GM12878 (cell line): ENCODE measurements at regions not wholly inside any gene's neighbourhood (a gene's known extent, or its start where the extent isn't known, plus 50 kb on each side); places are given as distances from the start of the nearest gene placed in this dataset.

Experiments used
- ATAC-seq: fragments of 200-7000 bp; cut with Tn5 transposase; 3 replicates; pipeline ENCODE4 v1.9.1; 2020; ENCODE audit warnings: mild to moderate bottlenecking, moderate library complexity
- BruUV-seq: library from RNA; stranded (reverse); fragments of 400-500 nt; replicated peaks from 2 replicates; lab custom pipeline; 2021; lab: Mats Ljungman, UMichigan
- CTCF ChIA-PET: fragments of 300-600 bp; sonication (Branson Sonifier 250); formaldehyde crosslinking; extraction: SDS; loops from one replicate; lab custom pipeline; 2021; ENCODE audit warnings: inconsistent platforms; lab: Yijun Ruan, JAX
- POLR2A ChIA-PET: fragments of 350-600 bp; formaldehyde crosslinking; extraction: SDS; loops from one replicate; lab custom pipeline; 2021; ENCODE audit warnings: inconsistent platforms; lab: Charles Lee
- RAD21 ChIA-PET: fragments of 300-600 bp; sonication (Branson Sonifier 250); formaldehyde crosslinking; loops from one replicate; lab custom pipeline; 2023; ENCODE audit warnings: antibody characterized with exemption; ENCODE audit not compliant: unreplicated experiment; lab: Charles Lee
- SMC1A ChIA-PET: fragments of 300-600 bp; sonication (Branson Sonifier 250); formaldehyde crosslinking; loops from one replicate; lab custom pipeline; 2023; ENCODE audit not compliant: unreplicated experiment, uncharacterized antibody; lab: Charles Lee
- DNase-seq: peaks from one replicate; pipeline ENCODE4 v3.0.0-alpha.2; 2011; ENCODE audit warnings: low read depth, low spot score
- FAIRE-seq: peaks from 3 replicates; lab custom pipeline; 2011; peaks lifted over from hg19 to GRCh38; lab: Jason Lieb, UNC
- H2AFZ ChIP-seq: 2 replicates; pipeline ENCODE4 v1.6.0; 2011; ENCODE audit warnings: low read depth, low read length, control low read depth; ENCODE audit not compliant: control insufficient read depth
- H3K27ac ChIP-seq: 2 replicates; pipeline ENCODE4 v1.5.1; 2011; ENCODE audit warnings: control low read depth; ENCODE audit not compliant: control insufficient read depth, insufficient read depth
- H3K27me3 ChIP-seq, 2 experiments: replicated peaks in 1 of 2; 2 replicates each; pipeline versions ENCODE4 v1.6.0 to v1.6.1; 2011; ENCODE audit warnings: low read length in 1 of 2; ENCODE audit not compliant: control insufficient read depth in 2 of 2, insufficient read depth in 2 of 2
- H3K36me3 ChIP-seq, 2 experiments: 2 replicates each; pipeline ENCODE4 v1.5.1; 2011; ENCODE audit warnings: low read length in 1 of 2; ENCODE audit not compliant: control insufficient read depth in 2 of 2, insufficient read depth in 2 of 2
- H3K4me1 ChIP-seq: 2 replicates; pipeline ENCODE4 v1.6.1; 2011; ENCODE audit warnings: mild to moderate bottlenecking, low read length, moderate library complexity, mixed read lengths; ENCODE audit not compliant: control insufficient read depth, insufficient read depth
- H3K4me2 ChIP-seq: 2 replicates; pipeline ENCODE4 v1.6.0; 2011; ENCODE audit warnings: control low read depth; ENCODE audit not compliant: control insufficient read depth, insufficient read depth
- H3K4me3 ChIP-seq: fragments of 200-600 bp; sonication (generic); 2 replicates; pipeline ENCODE4 v1.5.1; 2016
- H3K79me2 ChIP-seq: 2 replicates; pipeline ENCODE4 v1.6.0; 2011; ENCODE audit warnings: low read length; ENCODE audit not compliant: control insufficient read depth, insufficient read depth
- H3K9ac ChIP-seq: 2 replicates; pipeline ENCODE4 v1.8.0; 2011; ENCODE audit warnings: low read length, control low read depth, mixed read lengths; ENCODE audit not compliant: control insufficient read depth, insufficient read depth
- H3K9me3 ChIP-seq: replicated peaks from 3 replicates; pipeline ENCODE4 v1.5.1; 2011; ENCODE audit warnings: mild to moderate bottlenecking, low read length; ENCODE audit not compliant: control insufficient read depth, insufficient read depth
- H4K20me1 ChIP-seq: 2 replicates; pipeline ENCODE4 v1.6.0; 2011; ENCODE audit not compliant: control insufficient read depth, insufficient read depth
- CREM ChIP-seq: IDR thresholded peaks from 2 replicates; pipeline ENCODE4 v1.6.1; 2014; ENCODE audit warnings: antibody characterized with exemption, low read depth
- HDAC2 ChIP-seq: fragments of 200-600 bp; sonication (generic); IDR thresholded peaks from 2 replicates; pipeline ENCODE4 v1.6.1; 2017
- IRF4 ChIP-seq: IDR thresholded peaks from 2 replicates; pipeline ENCODE4 v1.6.1; 2011; ENCODE audit warnings: low read depth, low read length
- KAT2A ChIP-seq: conservative IDR thresholded peaks from 2 replicates; pipeline ENCODE4 v1.6.1; 2011; ENCODE audit warnings: low read depth, low read length; ENCODE audit not compliant: control insufficient read depth
- NFXL1 ChIP-seq: fragments of 450-650 bp; IDR thresholded peaks from 2 replicates; pipeline ENCODE4 v1.6.1; 2017; ENCODE audit warnings: antibody characterized with exemption, mild to moderate bottlenecking, borderline replicate concordance
- NR2C2 ChIP-seq: IDR thresholded peaks from 2 replicates; pipeline ENCODE4 v1.6.1; 2011; ENCODE audit warnings: borderline replicate concordance, low read depth; ENCODE audit not compliant: control insufficient read depth, insufficient read length
- NR2F1 ChIP-seq: fragments of 450-650 bp; conservative IDR thresholded peaks from 2 replicates; pipeline ENCODE4 v1.6.1; 2017; ENCODE audit warnings: mild to moderate bottlenecking
- POLR2AphosphoS5 ChIP-seq: IDR thresholded peaks from 2 replicates; pipeline ENCODE4 v1.6.1; 2011; ENCODE audit warnings: mild to moderate bottlenecking, low read length, inconsistent platforms
- SREBF2 ChIP-seq: IDR thresholded peaks from 2 replicates; pipeline ENCODE4 v1.6.1; 2012; ENCODE audit warnings: mild to moderate bottlenecking, low read length
- ZNF217 ChIP-seq: fragments of 450-650 bp; IDR thresholded peaks from 2 replicates; pipeline ENCODE4 v1.6.1; 2017; ENCODE audit warnings: antibody characterized with exemption, mild to moderate bottlenecking
- WGBS: methylation state at CpG from one replicate; pipeline ENCODE4 v1.1.6; 2016; ENCODE audit warnings: low lambda C conversion rate; ENCODE audit not compliant: insufficient replicate concordance, insufficient coverage; ENCODE audit errors: missing lambda C conversion rate; 5-methylcytosine and 5-hydroxymethylcytosine counted together
- in situ Hi-C: fragments of 300-500 bp; cut with MboI; formaldehyde crosslinking; loops from 9 replicates; pipeline ENCODE4 v1.14.3; 2018; ENCODE audit warnings: mixed read lengths
- intact Hi-C: fragments of 100-400 bp; cut with micrococcal nuclease; formaldehyde crosslinking; loops from one replicate; pipeline ENCODE4 v1.14.2; 2022; ENCODE audit not compliant: unreplicated experiment
- TF ChIP-seq, protein P1 (sequence below): fragments of 450-650 bp; IDR thresholded peaks from 2 replicates; pipeline ENCODE4 v1.6.1; 2017; ENCODE audit warnings: mild to moderate bottlenecking, moderate library complexity
- TF ChIP-seq, protein P2 (sequence below): fragments of 450-650 bp; IDR thresholded peaks from 2 replicates; pipeline ENCODE4 v1.6.1; 2016; ENCODE audit warnings: mild to moderate bottlenecking
- TF ChIP-seq, protein P3 (sequence below): fragments of 450-650 bp; IDR thresholded peaks from 2 replicates; pipeline ENCODE4 v1.6.1; 2018; ENCODE audit warnings: mild to moderate bottlenecking, low read depth, moderate library complexity; ENCODE audit not compliant: partially characterized antibody
- TF ChIP-seq, protein P4 (sequence below): IDR thresholded peaks from 2 replicates; pipeline ENCODE4 v1.6.1; 2011; ENCODE audit warnings: low read depth, mild to moderate bottlenecking, low read length, moderate library complexity, borderline replicate concordance; ENCODE audit errors: extremely low read depth

GRCh38 chr1:181386340-181386739 lies 97.0 kb upstream of the CACNA1E start:
- no TSS peak for BruUV-seq
- H3K36me3 ChIP-seq: no peaks in the 10 kb centered on the region
- 29% methylated on average over 2 of the region's 2 CpGs for WGBS
- CTCF ChIA-PET: no interaction called here
- H3K27me3 ChIP-seq: no peaks in the 10 kb centered on the region
- no peak overlapping the region for H3K27ac ChIP-seq
- H3K79me2 ChIP-seq: no peaks in the 10 kb centered on the region
- FAIRE-seq (no peak), ATAC-seq (no peak)
- H4K20me1 ChIP-seq: no peaks in the 10 kb centered on the region
- H3K4me2 ChIP-seq: no peak overlapping the region
- no peaks in the 10 kb centered on the region for H3K4me1 ChIP-seq
- SMC1A ChIA-PET: interaction anchor here (1.0 kb wide), 1 partner anchor 11 kb away, joined by 3 read pairs; no protein-coding TSS in a partner anchor
- POLR2A ChIA-PET: no interaction called here
- no peak overlapping the region for H3K9ac ChIP-seq
- intact Hi-C loops: no loop called here
- H2AFZ ChIP-seq: no peak overlapping the region
- TF ChIP-seq, protein P1, sequence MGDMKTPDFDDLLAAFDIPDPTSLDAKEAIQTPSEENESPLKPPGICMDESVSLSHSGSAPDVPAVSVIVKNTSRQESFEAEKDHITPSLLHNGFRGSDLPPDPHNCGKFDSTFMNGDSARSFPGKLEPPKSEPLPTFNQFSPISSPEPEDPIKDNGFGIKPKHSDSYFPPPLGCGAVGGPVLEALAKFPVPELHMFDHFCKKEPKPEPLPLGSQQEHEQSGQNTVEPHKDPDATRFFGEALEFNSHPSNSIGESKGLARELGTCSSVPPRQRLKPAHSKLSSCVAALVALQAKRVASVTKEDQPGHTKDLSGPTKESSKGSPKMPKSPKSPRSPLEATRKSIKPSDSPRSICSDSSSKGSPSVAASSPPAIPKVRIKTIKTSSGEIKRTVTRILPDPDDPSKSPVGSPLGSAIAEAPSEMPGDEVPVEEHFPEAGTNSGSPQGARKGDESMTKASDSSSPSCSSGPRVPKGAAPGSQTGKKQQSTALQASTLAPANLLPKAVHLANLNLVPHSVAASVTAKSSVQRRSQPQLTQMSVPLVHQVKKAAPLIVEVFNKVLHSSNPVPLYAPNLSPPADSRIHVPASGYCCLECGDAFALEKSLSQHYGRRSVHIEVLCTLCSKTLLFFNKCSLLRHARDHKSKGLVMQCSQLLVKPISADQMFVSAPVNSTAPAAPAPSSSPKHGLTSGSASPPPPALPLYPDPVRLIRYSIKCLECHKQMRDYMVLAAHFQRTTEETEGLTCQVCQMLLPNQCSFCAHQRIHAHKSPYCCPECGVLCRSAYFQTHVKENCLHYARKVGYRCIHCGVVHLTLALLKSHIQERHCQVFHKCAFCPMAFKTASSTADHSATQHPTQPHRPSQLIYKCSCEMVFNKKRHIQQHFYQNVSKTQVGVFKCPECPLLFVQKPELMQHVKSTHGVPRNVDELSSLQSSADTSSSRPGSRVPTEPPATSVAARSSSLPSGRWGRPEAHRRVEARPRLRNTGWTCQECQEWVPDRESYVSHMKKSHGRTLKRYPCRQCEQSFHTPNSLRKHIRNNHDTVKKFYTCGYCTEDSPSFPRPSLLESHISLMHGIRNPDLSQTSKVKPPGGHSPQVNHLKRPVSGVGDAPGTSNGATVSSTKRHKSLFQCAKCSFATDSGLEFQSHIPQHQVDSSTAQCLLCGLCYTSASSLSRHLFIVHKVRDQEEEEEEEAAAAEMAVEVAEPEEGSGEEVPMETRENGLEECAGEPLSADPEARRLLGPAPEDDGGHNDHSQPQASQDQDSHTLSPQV: no peak
- TF ChIP-seq, protein P2, sequence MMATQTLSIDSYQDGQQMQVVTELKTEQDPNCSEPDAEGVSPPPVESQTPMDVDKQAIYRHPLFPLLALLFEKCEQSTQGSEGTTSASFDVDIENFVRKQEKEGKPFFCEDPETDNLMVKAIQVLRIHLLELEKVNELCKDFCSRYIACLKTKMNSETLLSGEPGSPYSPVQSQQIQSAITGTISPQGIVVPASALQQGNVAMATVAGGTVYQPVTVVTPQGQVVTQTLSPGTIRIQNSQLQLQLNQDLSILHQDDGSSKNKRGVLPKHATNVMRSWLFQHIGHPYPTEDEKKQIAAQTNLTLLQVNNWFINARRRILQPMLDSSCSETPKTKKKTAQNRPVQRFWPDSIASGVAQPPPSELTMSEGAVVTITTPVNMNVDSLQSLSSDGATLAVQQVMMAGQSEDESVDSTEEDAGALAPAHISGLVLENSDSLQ: no peak
- TF ChIP-seq HDAC2: no peak
- no peak for TF ChIP-seq NR2C2
- no peak for TF ChIP-seq POLR2AphosphoS5
- TF ChIP-seq, protein P3, sequence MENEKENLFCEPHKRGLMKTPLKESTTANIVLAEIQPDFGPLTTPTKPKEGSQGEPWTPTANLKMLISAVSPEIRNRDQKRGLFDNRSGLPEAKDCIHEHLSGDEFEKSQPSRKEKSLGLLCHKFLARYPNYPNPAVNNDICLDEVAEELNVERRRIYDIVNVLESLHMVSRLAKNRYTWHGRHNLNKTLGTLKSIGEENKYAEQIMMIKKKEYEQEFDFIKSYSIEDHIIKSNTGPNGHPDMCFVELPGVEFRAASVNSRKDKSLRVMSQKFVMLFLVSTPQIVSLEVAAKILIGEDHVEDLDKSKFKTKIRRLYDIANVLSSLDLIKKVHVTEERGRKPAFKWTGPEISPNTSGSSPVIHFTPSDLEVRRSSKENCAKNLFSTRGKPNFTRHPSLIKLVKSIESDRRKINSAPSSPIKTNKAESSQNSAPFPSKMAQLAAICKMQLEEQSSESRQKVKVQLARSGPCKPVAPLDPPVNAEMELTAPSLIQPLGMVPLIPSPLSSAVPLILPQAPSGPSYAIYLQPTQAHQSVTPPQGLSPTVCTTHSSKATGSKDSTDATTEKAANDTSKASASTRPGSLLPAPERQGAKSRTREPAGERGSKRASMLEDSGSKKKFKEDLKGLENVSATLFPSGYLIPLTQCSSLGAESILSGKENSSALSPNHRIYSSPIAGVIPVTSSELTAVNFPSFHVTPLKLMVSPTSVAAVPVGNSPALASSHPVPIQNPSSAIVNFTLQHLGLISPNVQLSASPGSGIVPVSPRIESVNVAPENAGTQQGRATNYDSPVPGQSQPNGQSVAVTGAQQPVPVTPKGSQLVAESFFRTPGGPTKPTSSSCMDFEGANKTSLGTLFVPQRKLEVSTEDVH: no peak
- no peak for TF ChIP-seq SREBF2
- TF ChIP-seq IRF4: no peak
- TF ChIP-seq ZNF217: no peak
- no peak for TF ChIP-seq KAT2A
- no peak for TF ChIP-seq NR2F1
- TF ChIP-seq, protein P4, sequence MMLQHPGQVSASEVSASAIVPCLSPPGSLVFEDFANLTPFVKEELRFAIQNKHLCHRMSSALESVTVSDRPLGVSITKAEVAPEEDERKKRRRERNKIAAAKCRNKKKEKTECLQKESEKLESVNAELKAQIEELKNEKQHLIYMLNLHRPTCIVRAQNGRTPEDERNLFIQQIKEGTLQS: no peak
- TF ChIP-seq CREM: no peak
- TF ChIP-seq NFXL1: no peak
- TF ChIP-seq, all 136 proteins: peak for 0
- H3K4me3 ChIP-seq: no peak overlapping the region
- in situ Hi-C loops: no loop called here
- DNase-seq: no peak
- RAD21 ChIA-PET: no interaction called here
- H3K9me3 ChIP-seq: no peaks in the 10 kb centered on the region
